ENCODE measurements at regions not wholly inside any gene's neighbourhood (a gene's known extent, or its start where the extent isn't known, plus 50 kb on each side); places are given as distances from the start of the nearest gene placed in this dataset.

- CTCF ChIA-PET: no interaction called here
- no peak for ATAC-seq
- TF ChIP-seq POLR2A (IDR thresholded peaks at IDR 0.05; ENCODE audit: borderline replicate concordance, extremely low read depth, insufficient read depth, insufficient read length) (no peak), SRF (IDR thresholded peaks at IDR 0.05; ENCODE audit: low read depth) (no peak), POLR2AphosphoS5 (IDR thresholded peaks at IDR 0.05; ENCODE audit: low read depth, low read length) (no peak), CBX3 (IDR thresholded peaks at IDR 0.05; ENCODE audit: low read depth) (no peak)
- RAD21 ChIA-PET (ENCODE audit: low non-redundant PET in 1 of 2, low total read pairs in 2 of 2, uncharacterized antibody in 2 of 2, unreplicated experiment in 2 of 2): no interaction called here
- H3K9me2 ChIP-seq (ENCODE audit: insufficient read depth): no peaks in the 10 kb centered on the region
- no peak overlapping the region for H3K9ac ChIP-seq (ENCODE audit: low read length)
- no TSS peak for BruUV-seq (replicated peaks)
- H3K4me3 ChIP-seq (replicated peaks in 1 of 2; ENCODE audit: low read depth in 1 of 2, low read length in 2 of 2): no peak overlapping the region
- H3K27me3 ChIP-seq (ENCODE audit: insufficient read depth, low read length): peaks cover 36% of the 10 kb centered on the region
- H3K9me3 ChIP-seq (ENCODE audit: control insufficient read depth in 1 of 2, insufficient read depth in 1 of 2, low read depth in 1 of 2, low read length in 2 of 2): no peaks in the 10 kb centered on the region
- no peak overlapping the region for H2AFZ ChIP-seq (ENCODE audit: low read depth, low read length, poor library complexity, severe bottlenecking)
- H4K20me1 ChIP-seq (ENCODE audit: insufficient read depth): no peaks in the 10 kb centered on the region
- H3K36me3 ChIP-seq (ENCODE audit: control insufficient read depth in 1 of 2, insufficient read depth in 2 of 2, low read length in 2 of 2): no peaks in the 10 kb centered on the region
- H3K27ac ChIP-seq (ENCODE audit: low read depth, low read length): no peak overlapping the region
- no peak overlapping the region for H3K4me2 ChIP-seq (ENCODE audit: low read length)
- no peaks in the 10 kb centered on the region for H3K4me1 ChIP-seq (ENCODE audit: control insufficient read depth in 1 of 2, insufficient read depth in 2 of 2, low read length in 2 of 2)
- intact Hi-C loops (cut with micrococcal nuclease): no loop called here
- no peaks in the 10 kb centered on the region for H3K79me2 ChIP-seq (ENCODE audit: insufficient read depth, low read length)
- no peak for DNase-seq (ENCODE audit: low read depth, low spot score)
- POLR2A ChIA-PET: no interaction called here
These were observed 91.1 kb upstream of the PMEPA1 start for GRCh38 chr20:57800791-57801430.

- intact Hi-C loops (cut with micrococcal nuclease): no loop called here
- Histone ChIP-seq H3K9me2 (ENCODE audit: insufficient read depth) (no peaks in the 10 kb centered on the region), H3K4me2 (ENCODE audit: low read length) (no peak overlapping the region), H4K20me1 (ENCODE audit: insufficient read depth) (no peaks in the 10 kb centered on the region), H3K36me3 (ENCODE audit: control insufficient read depth in 1 of 2, insufficient read depth in 2 of 2, low read length in 2 of 2) (no peaks in the 10 kb centered on the region), H3K4me3 (replicated peaks in 1 of 2; ENCODE audit: low read depth in 1 of 2, low read length in 2 of 2) (no peak overlapping the region), H3K9me3 (ENCODE audit: control insufficient read depth in 1 of 2, insufficient read depth in 1 of 2, low read depth in 1 of 2, low read length in 2 of 2) (no peaks in the 10 kb centered on the region), H3K27me3 (ENCODE audit: insufficient read depth, low read length) (peaks cover 21% of the 10 kb centered on the region), H2AFZ (ENCODE audit: low read depth, low read length, poor library complexity, severe bottlenecking) (no peak overlapping the region), H3K79me2 (ENCODE audit: insufficient read depth, low read length) (no peaks in the 10 kb centered on the region), H3K4me1 (ENCODE audit: control insufficient read depth in 1 of 2, insufficient read depth in 2 of 2, low read length in 2 of 2) (no peaks in the 10 kb centered on the region; a peak in 1 of 4 replicates), H3K27ac (ENCODE audit: low read depth, low read length) (no peak overlapping the region), H3K9ac (ENCODE audit: low read length) (no peak overlapping the region)
- RAD21 ChIA-PET (ENCODE audit: low non-redundant PET in 1 of 2, low total read pairs in 2 of 2, uncharacterized antibody in 2 of 2, unreplicated experiment in 2 of 2): no interaction called here
- CTCF ChIA-PET: no interaction called here
- no peak for DNase-seq (ENCODE audit: low read depth, low spot score)
- ATAC-seq: no peak
- TF ChIP-seq CBX3 (IDR thresholded peaks at IDR 0.05; ENCODE audit: low read depth) (no peak), EZH2 (IDR thresholded peaks at IDR 0.05) (no peak), JUND (IDR thresholded peaks at IDR 0.05) (no peak), TCF7L2 (IDR thresholded peaks at IDR 0.05; ENCODE audit: borderline replicate concordance, extremely low read depth, insufficient read depth, insufficient read length) (no peak)
- POLR2A ChIA-PET: no interaction called here
- BruUV-seq (replicated peaks): no TSS peak
These were observed 87.6 kb upstream of the PMEPA1 start for GRCh38 chr20:57797401-57797800.

All from HCT116 (cell line).